ENCODE measurements at regions not wholly inside any gene's neighbourhood (a gene's known extent, or its start where the extent isn't known, plus 50 kb on each side); places are given as distances from the start of the nearest gene placed in this dataset.

DNA sequence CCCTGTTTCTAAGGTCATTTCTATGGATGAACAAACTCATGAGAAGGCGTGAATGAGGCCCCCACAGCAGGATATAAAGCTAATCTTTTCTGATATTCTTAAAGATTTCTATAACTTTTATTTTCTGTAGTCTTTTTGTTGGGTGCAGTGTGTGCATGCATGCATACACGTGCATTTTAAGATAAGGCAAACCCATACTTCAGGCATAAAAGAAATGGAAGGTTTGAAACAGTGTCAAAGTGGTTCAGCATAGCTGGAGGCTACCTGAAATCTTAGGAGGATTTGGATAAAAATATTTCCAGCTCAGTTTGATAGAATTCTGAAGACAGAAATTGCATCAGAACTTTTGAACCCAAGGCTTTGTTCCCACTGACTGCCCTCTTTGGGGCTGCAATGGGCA is 119.7 kb downstream of the PDHA2 start:
- TF ChIP-seq CTCF (conservative IDR thresholded peaks at IDR 0.05) (no peak), ZFX (IDR thresholded peaks at IDR 0.05) (no peak)
